HG03432 (cell line): ENCODE measurements at regions not wholly inside any gene's neighbourhood (a gene's known extent, or its start where the extent isn't known, plus 50 kb on each side); places are given as distances from the start of the nearest gene placed in this dataset.

Experiments used
- ATAC-seq: cut with Tn5 transposase; IDR thresholded peaks from one replicate; pipeline ENCODE4 v1.9.1; 2021; ENCODE audit warnings: mild to moderate bottlenecking, moderate library complexity; ENCODE audit not compliant: unreplicated experiment

GRCh38 chr5:74332006-74332405 is 308.5 kb downstream of the ENC1 start:
- ATAC-seq: no peak

DNA sequence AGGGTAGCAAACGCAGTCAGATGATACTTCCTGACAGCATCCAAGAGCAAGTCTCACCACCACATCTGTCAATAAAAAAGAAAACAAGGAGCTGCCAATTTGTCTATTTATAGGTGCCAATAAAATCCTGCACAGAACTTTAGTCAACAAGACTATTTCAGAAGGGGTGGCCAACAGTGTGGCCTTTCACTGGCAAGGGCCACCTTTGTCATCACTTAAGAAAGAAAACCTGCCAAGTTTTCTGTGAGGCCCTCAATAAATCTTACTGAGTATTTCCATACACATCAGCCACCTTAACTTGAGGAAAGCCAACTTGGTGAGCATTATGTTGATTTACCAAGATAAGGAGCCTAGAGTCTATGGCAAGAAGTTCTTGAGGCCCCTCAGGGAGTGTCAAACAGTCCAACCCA is 312.3 kb downstream of the ENC1 start:
- no peak for ATAC-seq

- no peak for ATAC-seq
Measured at GRCh38 chr5:74327339-74327685, 313.2 kb downstream of the ENC1 start.

- ATAC-seq: peak; percentile 96
Measured at GRCh38 chr5:74326571-74327338, 313.8 kb downstream of the ENC1 start.

DNA sequence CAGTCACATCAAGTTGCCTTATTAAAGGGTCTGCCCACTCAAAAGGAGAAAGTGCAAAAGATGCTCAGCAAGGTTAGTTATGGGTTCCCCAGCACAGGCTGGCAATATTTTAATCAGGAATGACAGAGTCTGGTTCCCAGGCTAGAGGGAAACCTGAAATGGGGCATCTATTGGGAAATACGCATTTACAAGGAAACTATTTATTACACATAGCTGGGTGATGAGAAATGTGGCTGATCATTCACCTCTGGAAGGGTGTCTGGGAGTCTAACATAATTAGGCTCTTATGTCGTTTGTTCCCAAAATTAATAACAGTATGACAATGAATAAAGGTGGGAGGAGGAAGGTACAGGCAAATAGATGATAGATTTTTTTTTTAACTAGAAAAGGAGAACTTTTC is 314.7 kb downstream of the ENC1 start:
- no peak for ATAC-seq

- no peak for ATAC-seq
Measured at GRCh38 chr5:74324556-74324955, 316.0 kb downstream of the ENC1 start.

DNA sequence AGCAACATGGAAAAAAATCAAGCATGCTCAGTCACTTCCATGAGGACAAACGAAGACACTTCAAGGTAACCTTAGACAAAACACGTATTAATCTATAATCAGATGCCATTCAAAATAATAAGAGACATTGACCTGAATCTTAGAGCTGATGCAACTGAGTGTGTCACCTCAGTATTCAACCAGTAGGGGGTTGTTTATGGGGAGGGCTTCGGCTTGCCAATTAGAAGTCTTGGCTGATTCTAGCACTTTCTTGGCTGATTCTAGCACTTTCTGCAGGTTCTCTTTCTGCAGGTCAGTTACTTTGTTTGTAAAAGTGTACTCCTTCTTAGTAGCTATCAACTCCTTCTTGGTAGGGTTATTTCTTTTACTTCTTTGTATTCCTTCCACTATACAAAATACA is 317.6 kb downstream of the ENC1 start:
- no peak for ATAC-seq

DNA sequence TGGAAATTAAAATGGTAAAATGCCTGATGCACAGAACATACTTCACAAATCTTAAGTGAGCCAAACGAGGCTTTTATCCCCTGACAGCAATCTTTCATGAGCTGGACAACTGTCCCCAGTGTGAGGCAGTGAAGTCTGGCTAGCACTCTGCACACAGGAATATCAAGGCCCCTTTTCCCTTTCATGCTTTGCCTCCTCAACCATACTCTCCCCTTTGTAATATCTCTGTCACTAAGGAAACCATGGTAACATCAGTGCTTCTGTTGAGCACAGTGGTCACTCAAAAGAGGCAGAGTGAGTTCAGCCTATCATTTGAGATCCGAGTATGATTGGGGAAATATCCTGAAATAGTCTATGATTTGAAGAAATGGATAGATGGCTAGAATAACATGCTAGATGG is 318.3 kb downstream of the ENC1 start:
- no peak for ATAC-seq

DNA sequence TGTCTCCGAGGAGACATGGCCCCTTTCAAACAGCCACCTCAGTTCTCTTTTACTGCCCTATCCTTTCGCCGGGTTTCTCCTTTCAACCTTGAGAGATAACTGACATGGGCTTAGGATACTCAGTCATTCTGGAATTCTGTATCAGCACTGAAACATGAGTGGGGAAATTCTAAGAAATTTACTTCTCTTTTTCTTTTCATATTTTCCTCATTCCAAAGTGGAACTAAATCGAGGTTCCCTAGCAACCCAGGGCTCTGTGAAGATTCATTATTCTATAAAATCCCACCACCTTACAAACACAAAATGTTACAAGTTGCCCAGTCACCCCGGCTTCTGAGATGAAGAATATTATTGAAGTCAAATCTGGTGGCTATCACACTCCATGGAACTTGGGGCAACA is 319.2 kb downstream of the ENC1 start:
- no peak for ATAC-seq

DNA sequence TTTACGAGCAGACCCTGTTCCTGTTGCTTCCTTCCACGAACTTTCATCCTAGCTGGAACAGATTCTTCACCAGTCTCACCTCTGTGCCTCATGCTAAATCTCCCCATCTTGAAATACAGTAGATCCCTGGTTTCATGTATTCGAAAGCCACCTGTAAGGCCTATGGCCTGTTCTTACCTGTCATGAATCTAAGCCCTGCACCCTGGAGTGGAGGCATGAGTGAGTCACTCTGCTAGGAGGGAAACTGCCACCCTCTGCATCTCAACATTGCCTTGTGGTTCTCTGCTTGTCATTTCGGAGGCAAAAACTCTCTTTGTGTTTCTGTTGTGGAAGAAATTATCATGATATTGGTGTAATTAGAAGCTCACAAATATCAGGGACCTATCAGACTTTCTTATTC is 320.0 kb downstream of the ENC1 start:
- no peak for ATAC-seq

GRCh38 chr5:74319076-74319475 is 321.5 kb downstream of the ENC1 start:
- ATAC-seq: no peak

- ATAC-seq: peak; percentile 67
Measured at GRCh38 chr5:74316064-74316603, 324.4 kb downstream of the ENC1 start.

GRCh38 chr5:74314906-74315305 is 325.6 kb downstream of the ENC1 start:
- ATAC-seq: no peak

- ATAC-seq: no peak
Measured at GRCh38 chr5:74313896-74314295, 326.6 kb downstream of the ENC1 start.

DNA sequence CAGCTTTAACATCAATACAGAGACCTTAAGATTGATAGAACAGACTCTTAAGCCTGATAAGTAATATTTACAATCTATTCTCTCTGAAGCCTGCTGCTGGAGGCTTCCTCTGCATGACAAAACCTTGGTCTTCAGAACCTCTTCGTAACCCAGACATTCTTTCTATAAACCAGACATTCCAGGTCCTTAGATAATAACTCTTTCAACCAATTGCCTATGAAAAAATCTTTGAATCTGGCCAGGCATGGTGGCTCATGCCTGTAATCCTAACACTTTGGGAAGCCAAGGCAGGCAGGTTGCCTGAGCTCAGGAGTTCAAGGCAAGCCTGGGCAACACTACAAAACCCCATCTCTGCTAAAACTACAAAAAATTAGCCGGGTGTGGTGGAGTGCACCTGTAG is 327.8 kb downstream of the ENC1 start:
- ATAC-seq: no peak

- ATAC-seq: no peak
Measured at GRCh38 chr5:74311961-74312360, 328.6 kb downstream of the ENC1 start.

DNA sequence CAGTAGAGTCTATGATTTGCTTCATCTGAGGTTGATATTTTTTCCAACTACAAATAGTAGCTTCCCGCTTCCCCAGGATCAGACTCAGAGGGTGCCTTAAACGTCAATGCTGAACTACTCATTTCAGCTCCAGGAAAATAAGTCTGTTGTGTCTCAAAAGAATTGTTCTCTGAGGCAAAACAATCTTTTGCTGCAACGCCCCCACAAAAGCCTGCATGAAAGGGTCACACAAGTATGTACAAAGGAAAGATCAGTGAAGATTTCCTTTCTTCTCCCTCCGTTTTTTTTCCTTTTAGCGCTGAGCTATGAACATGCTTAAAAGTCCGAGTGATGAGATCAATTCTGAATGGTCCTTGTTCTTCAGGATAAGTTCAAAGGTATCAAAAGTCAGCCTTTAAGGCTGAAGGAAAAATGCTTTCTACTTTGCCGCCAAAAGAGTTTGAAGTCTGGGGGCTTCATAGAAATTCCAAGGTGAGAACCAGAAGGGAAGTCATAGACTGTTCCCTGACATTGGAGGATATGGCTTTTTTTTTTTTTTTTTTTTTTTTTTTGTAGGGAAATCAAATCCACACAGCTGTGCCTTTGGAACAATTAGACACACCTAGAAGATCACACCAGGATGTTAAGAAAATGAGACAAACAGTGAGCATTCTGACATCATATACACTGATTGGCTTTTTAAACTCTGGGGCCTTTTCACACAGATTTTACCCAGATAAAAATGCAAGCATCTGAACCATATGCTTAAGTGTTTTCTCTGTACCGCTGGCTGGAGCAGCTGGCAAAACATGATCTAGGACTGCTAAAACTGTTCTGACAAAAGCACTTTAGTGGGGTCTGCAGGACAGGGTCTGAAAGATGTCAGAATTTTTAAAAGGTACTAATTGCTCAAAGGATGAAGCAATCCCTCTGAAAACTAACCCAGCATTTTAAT is 329.3 kb downstream of the ENC1 start:
- ATAC-seq: no peak

GRCh38 chr5:74310386-74310785 is 330.1 kb downstream of the ENC1 start:
- no peak for ATAC-seq

GRCh38 chr5:74309050-74309449 is 331.5 kb downstream of the ENC1 start:
- no peak for ATAC-seq

DNA sequence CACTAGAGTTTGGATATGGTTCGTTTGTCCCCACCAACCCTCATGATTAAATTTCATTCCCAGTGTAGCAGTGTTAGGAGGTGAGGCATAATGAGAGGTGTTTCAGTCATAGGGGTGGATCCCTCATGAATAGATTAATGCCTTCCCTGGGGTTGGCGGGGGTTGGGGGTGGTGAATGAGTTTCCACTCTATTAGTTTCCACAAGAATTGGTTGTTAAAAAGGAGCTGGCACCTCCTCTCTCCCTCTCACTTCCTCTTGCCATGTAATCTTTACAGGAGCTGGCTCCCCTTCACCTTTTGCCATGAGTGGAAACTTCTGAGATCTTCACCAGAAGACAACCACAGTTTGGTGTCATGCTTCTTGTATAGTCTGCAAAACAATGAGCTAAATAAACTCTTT is 333.7 kb downstream of the ENC1 start:
- no peak for ATAC-seq

GRCh38 chr5:74304536-74304935 is 336.0 kb downstream of the ENC1 start:
- no peak for ATAC-seq

- ATAC-seq: no peak
Measured at GRCh38 chr5:74303578-74303977, 336.9 kb downstream of the ENC1 start.
